NCI-H146 (cell line): ENCODE measurements at regions not wholly inside any gene's neighbourhood (a gene's known extent, or its start where the extent isn't known, plus 50 kb on each side); places are given as distances from the start of the nearest gene placed in this dataset.

Source experiments
- DNase-seq: peaks from one replicate; lab custom pipeline; 2025; lab: John Stamatoyannopoulos, UW

DNA sequence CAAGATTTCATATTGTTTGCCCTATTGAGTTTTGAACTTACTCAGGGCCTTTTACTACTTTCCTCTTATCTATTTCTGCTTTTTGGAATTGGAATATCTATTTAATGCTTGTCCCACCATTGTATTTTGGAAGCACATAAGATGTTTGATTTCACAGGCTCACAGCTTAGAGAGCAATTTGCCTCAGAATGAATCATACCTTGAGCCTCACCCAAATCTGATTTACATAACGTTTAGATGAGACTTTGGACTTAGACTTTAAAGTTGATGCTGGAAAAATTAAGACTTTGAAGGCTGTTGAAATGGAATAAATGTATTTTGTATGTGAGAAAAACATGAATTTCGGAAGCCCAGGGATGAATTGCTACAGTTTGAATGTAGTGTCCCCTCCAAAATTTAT is 458.9 kb downstream of the CNTN6 start:
- DNase-seq: no peak

DNA sequence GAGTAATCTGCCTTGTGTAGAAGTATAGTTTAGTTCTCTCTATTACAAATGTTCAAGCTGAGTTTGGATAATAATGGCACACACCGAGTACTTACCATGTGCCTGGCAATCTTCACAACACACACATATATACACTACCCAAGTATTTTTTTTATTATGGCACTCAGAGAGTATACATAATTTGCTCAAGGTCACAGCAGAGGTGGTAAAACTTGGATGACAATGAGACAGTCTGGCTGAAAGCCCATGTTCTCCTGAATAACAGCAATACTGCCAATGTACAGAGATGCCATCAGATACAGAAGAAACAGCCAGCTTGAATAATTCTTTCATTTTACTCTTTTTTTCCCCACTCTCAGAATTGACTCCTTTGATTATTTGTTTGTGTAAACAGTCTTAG is 460.0 kb downstream of the CNTN6 start:
- DNase-seq: no peak

DNA sequence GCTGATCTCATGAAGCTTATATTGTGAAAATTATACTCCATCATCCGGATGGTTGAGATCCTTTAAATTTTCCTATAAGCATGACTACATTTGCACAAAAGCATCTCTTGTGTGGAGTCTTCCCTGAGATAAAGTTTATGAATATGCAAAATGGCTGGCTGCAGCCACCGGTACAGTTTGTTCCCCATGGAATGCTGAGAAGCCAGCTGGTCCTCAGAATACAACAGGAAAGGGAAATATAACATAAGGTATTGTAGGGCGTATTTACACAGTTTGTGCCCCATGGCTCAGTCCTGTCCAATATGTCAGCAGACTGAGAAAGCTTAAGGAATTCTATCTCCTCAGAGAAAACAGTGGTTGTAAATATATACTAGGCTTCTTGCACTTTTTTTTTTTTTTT is 468.6 kb downstream of the CNTN6 start:
- no peak for DNase-seq

- DNase-seq: no peak
Measured at GRCh38 chr3:1571736-1572135, 478.9 kb downstream of the CNTN6 start.

DNA sequence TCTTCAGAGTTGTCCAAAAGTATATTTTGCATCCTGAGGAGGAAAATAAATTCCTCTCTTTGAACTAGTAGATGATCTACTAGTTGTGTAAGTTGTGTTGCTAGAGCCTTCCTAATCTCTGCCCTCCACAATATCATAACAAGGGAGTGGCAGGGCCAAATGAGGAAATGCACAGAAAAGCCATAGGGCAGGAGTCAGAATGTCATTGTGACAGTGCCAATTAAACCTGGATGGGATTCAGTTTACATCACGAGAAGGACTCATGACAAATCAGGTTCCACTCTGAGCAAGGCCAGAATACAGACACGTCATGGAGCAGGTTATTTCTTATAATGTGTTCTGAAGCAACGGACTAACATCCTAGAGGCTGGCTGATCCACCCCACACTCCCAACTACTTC is 483.2 kb downstream of the CNTN6 start:
- DNase-seq: no peak

DNA sequence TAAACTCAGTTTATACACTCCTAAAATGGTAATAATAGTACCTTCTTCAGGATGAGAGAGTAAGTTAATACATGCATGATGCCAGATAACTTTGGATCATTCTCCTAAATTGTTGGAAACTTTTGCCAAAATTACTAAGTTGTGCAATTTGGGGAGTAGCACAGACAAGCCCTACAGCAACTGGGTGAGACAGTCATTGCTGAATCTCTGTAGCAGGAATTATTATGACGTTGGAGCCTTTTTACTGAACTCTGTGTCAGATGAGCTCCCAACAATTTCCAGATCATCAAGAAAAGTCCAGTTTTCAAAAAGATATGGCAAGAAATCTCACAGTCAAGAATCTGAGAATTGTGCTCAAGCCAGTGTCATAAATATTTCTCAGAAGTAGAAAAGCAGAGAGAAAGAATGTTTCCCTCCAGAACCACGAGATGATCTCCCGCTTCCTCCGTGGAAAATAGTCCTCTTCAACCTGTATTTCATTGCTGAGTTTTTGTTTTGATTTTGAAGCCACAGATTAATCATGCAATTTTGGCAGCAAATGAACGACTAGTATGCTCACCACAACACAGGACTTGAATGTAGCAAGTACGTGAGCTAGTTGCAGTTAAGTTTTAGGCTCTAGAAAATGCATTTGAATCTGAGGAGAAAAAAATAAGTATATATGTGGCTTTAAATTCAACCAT is 485.4 kb downstream of the CNTN6 start:
- DNase-seq: no peak

- no peak for DNase-seq
Measured at GRCh38 chr3:1583044-1583443, 490.2 kb downstream of the CNTN6 start.

GRCh38 chr3:1587426-1587825 is 494.6 kb downstream of the CNTN6 start:
- DNase-seq: no peak

DNA sequence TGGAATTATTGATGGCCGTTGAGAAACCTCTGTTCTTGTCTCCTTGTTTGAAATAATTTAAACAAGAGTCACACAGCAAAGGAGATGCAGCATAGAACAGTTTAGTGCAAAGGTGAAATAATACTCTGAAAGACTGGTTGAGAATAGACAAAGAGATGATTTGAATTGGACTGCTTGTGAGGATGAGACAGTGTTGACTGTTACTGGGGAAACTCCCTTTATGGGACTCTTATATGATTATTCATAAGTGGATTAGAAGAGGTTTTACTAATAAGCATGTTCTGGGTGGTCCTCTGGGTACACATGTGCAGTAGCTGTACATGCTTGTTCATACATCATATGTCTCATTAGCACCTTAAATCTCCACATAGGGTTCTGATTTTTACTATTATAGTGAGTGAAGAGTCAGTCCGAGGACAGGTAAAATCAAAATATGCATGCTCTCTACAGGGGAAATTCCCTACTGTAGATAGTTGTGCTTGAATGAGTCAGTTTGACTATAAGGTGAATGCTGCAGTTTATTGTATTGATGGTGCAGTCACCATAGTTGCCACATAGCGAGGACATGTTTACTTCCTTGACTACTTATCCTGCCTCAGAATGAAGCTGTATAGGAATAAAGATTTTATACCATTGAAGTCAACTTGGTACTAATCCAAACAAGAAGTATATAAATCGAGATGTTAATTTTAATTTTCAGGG is 498.7 kb downstream of the CNTN6 start:
- DNase-seq: no peak

DNA sequence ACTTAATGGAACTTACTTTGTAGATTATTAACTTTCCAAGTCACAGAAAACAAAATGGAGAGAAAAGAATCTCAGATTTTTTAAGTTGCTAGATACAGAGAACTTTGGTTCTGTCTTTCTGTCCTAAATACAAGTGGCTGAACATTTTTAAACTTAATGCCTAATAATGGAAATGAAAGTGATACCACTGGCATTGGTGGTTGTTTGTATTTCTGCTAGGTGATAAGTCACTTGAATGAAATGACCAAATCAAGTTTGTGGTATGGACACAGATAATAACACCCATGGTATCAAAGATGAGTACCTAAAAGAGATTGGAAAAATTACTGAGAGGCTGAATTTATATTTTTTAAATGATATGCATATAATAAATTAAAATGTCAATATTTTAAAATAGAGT is 502.1 kb downstream of the CNTN6 start:
- DNase-seq: no peak

GRCh38 chr3:1600206-1600605 is 498.5 kb upstream of the CNTN4 start:
- DNase-seq: no peak

GRCh38 chr3:1600700-1601418 is 497.8 kb upstream of the CNTN4 start:
- no peak for DNase-seq

- peak; percentile 73 for DNase-seq
Measured at GRCh38 chr3:1609416-1609815, 489.2 kb upstream of the CNTN4 start.

DNA sequence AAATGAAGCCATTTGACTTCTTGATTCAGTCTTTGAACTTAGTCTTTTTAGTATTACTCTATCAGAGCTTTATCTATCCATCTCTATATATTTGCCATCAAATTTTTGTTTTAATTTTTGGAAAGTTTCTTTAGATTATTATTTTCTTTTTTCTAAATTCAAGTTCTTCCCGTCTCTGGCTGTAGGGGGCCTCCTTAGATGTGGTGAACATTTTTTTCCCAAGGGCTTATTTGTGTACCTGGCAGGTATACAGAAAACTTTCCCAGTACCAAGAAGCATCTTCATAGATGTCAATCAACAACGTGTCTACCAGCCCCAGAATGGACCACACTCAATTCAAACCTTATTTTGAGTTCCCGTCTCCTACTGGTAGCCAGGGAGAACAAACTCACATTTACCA is 486.8 kb upstream of the CNTN4 start:
- no peak for DNase-seq

DNA sequence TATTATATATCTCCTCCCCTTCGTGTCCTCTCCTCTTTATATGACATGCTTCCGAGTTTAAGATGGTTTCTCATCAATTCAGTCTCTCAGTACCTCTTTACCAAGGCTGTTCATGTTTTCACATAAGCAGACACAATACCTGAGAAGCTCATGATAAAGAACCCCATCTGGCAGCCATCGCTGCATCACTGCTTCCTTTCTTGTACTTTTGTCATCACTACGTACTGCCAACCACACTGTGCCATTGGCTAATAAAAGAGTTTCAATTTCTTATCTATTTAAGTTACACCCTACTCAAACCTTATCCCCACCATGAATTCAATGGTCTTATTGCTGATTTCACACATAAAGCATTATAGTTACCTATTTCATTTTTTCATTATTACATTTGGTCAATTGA is 484.7 kb upstream of the CNTN4 start:
- no peak for DNase-seq

GRCh38 chr3:1616744-1617143 is 481.9 kb upstream of the CNTN4 start:
- peak; percentile 38 for DNase-seq

GRCh38 chr3:1623896-1624295 is 474.8 kb upstream of the CNTN4 start:
- peak; percentile 68 for DNase-seq

DNA sequence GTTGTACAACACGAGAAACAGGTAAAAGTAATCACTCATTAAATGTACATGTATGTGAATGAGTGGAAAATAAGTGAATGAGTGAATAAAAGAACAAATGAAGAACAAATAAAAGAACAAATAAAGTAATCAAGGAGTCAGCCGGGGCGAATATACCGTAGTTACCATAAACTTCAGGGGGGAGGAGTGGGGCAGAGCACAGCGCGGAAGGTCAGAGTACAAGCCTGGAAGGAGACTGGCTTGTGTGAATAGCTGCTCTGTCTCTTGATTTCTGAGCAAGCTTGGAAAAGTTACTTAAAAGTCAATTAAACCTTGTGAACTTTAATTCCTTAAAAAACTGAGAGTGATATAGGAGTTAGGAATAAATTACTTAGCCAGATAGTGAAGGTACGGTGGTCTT is 466.5 kb upstream of the CNTN4 start:
- no peak for DNase-seq

DNA sequence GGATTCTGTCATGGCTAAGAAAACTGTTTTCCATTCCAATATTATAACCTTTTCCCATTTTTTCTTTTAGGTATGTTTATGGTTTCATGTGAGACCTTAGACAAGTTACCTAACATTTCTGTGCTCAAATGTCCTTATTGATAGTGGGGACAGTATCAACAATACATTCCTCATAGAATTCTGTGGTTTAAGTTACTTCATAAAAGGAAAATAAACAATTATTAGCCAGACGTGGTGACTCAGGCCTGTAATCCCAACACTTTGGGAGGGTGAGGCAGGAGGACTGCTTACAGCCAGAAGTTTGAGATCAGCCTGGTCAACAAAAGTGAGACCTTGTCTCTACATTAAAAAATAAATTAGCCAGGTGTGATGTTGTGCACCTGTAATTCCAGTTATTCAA is 436.8 kb upstream of the CNTN4 start:
- DNase-seq: no peak

DNA sequence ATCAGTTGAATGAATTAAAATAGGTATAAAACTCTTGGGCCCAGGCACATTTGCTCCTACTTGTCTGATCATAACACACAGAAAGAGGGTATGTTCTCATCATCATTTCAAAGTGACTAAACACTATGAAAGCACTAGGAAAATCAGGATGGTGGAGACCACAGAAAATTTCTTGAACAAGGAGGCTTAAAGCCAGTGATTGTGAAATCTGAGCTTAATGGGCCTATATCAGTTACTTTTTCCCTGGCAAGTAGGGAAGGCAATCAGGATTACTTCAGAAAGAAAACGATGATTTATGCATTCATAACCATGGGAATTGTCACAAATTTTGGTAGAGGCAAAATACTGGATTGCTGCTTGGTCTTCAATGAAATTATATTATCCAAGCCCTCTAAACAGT is 434.4 kb upstream of the CNTN4 start:
- DNase-seq: no peak

GRCh38 chr3:1666865-1667264 is 431.8 kb upstream of the CNTN4 start:
- DNase-seq: no peak

DNA sequence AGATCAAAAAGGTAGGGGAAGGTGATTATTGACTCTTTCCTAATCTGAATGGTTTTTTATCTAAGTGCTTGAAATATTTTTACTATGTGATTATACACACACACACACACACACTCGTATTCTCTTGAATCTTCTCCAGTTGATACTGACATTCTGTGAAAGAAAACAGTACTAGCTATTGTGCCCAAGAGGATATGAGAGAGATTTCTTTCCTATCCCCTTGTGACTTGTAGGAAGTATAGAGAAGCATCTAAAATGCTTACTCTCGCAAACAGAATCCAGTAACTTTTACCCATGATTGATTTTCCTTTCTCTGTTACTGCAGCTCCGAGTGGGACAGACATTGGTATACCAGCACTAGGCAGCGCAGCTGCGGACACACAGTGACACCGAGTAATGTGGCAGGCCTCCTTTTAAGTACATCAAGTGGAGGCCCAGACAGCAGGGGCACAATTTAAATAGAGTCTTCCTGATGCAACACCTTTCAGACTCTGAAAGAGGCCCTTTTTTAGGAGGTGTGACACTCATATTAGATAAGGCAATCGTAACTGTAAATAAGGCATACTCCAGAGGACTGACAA is 421.0 kb upstream of the CNTN4 start:
- no peak for DNase-seq

GRCh38 chr3:1692428-1692827 is 406.2 kb upstream of the CNTN4 start:
- DNase-seq: no peak
